HUES64 (cell line): ENCODE measurements at regions not wholly inside any gene's neighbourhood (a gene's known extent, or its start where the extent isn't known, plus 50 kb on each side); places are given as distances from the start of the nearest gene placed in this dataset.
"Not testable (repeated sequence)": the region's sequence is repeated elsewhere in the genome, so short reads cannot be mapped to it uniquely, and the experiment has no call there.

Source experiments
- H3K27ac ChIP-seq: 2 replicates; pipeline ENCODE4 v1.7.0; 2013; ENCODE audit warnings: low read depth, low read length, inconsistent platforms
- H3K27me3 ChIP-seq: 2 replicates; pipeline ENCODE4 v1.6.1; 2013; ENCODE audit warnings: mild to moderate bottlenecking, low read length; ENCODE audit not compliant: insufficient read depth
- H3K36me3 ChIP-seq: 2 replicates; pipeline ENCODE4 v1.6.1; 2013; ENCODE audit warnings: mild to moderate bottlenecking, low read length; ENCODE audit not compliant: insufficient read depth
- H3K4me1 ChIP-seq: 2 replicates; pipeline ENCODE4 v1.6.1; 2013; ENCODE audit warnings: mild to moderate bottlenecking, low read length, moderate library complexity; ENCODE audit not compliant: insufficient read depth
- H3K4me3 ChIP-seq: 2 replicates; pipeline ENCODE4 v1.5.1; 2013; ENCODE audit warnings: mild to moderate bottlenecking, low read length, moderate library complexity
- H3K9ac ChIP-seq: 2 replicates; pipeline ENCODE4 v1.6.1; 2013; ENCODE audit warnings: mild to moderate bottlenecking, low read depth, low read length
- H3K9me3 ChIP-seq: 2 replicates; pipeline ENCODE4 v1.6.1; 2013; ENCODE audit warnings: low read depth, low read length; ENCODE audit not compliant: insufficient read depth
- WGBS: fragments of 150-250, 120-280 bp; methylation state at CpG from one replicate; pipeline ENCODE4 v1.1.7; 2013; ENCODE audit warnings: missing lambda C conversion rate; 5-methylcytosine and 5-hydroxymethylcytosine counted together

GRCh38 chr14:83958359-83958758 lies 1571.6 kb upstream of the FLRT2 start:
- no peaks in the 10 kb centered on the region for H3K36me3 ChIP-seq
- no peak overlapping the region for H3K9ac ChIP-seq
- peaks cover 37% of the 10 kb centered on the region for H3K4me1 ChIP-seq
- H3K27me3 ChIP-seq, result peaks cover 36% of the 10 kb centered on the region
- H3K9me3 ChIP-seq, result no peaks in the 10 kb centered on the region
- 100% methylated on average over 1 of the region's 1 CpG for WGBS
- no peak overlapping the region for H3K4me3 ChIP-seq
- no peak overlapping the region for H3K27ac ChIP-seq

DNA sequence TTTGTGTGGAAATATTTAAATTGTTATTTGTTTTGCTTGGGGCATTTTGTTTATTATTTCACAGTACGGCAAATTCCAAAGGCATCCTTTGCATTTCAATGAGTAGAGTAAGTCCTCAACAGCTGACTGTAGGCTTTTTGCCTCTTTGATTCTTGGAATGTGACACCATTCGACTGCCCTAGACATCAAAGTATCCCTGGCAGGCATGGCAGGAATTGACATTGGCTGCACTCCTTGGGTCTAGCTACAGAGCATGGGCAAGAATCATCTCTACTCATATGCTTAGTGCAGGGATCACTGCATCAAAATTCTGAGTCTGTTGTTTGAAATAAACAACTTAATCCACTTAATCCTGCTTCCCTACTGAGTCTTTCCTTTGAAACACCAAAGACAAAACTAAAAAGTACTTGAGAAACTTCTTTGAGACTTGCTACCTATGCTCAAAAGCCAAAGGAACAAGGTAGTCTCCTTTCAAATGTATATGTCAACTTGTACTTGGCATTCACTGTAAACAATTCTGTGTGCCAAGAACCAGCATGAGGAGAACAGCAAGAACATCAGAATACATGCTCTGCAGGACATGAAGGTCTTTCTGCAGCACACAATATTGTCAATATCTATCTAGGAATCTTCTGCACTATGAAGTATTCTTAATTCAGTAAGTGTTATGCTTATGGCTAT lies 1569.0 kb upstream of the FLRT2 start:
- WGBS, result 9% methylated on average over 2 of the region's 2 CpGs
- Histone ChIP-seq H3K36me3 (no peaks in the 10 kb centered on the region), H3K27me3 (peaks cover 22% of the 10 kb centered on the region), H3K4me1 (peaks cover 37% of the 10 kb centered on the region), H3K9me3 (no peaks in the 10 kb centered on the region), H3K4me3 (no peak overlapping the region), H3K9ac (no peak overlapping the region), H3K27ac (peak overlapping the region; percentile 46; the same call in 1 of the 2 replicates)

DNA sequence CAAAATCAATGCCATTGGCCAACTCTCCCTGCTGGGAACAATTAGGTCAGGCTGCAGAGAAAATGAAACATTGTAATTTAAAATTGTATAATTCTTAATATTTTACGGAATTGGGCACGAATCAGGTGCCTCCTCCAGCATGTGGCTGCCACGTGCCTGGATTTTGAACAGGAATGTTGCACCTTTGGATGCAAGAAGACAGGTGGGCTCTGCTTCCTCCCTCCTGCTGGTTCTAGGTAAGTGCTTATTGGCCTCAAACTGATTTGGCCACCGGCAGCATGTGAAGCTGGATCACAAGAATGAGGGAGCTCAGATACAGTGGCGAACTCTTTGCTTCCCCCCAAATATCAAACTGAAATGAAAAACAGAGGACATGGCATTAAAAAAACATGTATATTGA lies 1559.9 kb upstream of the FLRT2 start:
- no peaks in the 10 kb centered on the region for H3K27me3 ChIP-seq
- no peak overlapping the region for H3K27ac ChIP-seq
- no peak overlapping the region for H3K4me3 ChIP-seq
- H3K36me3 ChIP-seq, result no peaks in the 10 kb centered on the region
- 90% methylated on average over 4 of the region's 5 CpGs for WGBS
- H3K4me1 ChIP-seq, result no peaks in the 10 kb centered on the region
- no peaks in the 10 kb centered on the region for H3K9me3 ChIP-seq
- no peak overlapping the region for H3K9ac ChIP-seq

DNA sequence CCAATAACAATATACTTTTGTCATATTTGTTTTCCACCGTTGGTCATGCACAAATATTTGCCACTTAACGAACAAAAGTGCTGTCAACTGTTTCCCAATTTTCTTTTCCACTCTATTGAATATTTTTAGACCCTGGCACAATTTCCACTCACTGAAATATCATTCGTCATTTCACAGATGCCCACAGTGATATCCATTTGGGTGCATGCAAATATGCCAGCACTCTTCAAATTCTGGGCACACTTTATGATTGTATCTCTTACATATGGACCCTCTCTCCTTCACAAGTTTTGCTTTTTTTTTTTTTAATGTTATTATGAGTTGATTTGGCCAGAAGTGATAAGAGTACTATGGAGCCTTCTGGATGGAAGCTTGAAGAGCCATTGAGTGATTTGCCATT lies 1557.3 kb upstream of the FLRT2 start:
- Histone ChIP-seq H3K4me1 (peaks cover 4% of the 10 kb centered on the region; the same call in 1 of the 2 replicates), H3K36me3 (no peaks in the 10 kb centered on the region), H3K27ac (no peak overlapping the region), H3K9ac (no peak overlapping the region), H3K9me3 (no peaks in the 10 kb centered on the region), H3K4me3 (no peak overlapping the region), H3K27me3 (no peaks in the 10 kb centered on the region)
- WGBS, result 91% methylated on average over 3 of the region's 3 CpGs

- Histone ChIP-seq H3K9me3 (no peaks in the 10 kb centered on the region), H3K36me3 (no peaks in the 10 kb centered on the region), H3K4me1 (peaks cover 4% of the 10 kb centered on the region; the same call in 1 of the 2 replicates), H3K27ac (no peak overlapping the region), H3K27me3 (no peaks in the 10 kb centered on the region), H3K4me3 (no peak overlapping the region), H3K9ac (no peak overlapping the region)
- 96% methylated on average over 4 of the region's 5 CpGs for WGBS
Measured at GRCh38 chr14:83974647-83975163, 1555.2 kb upstream of the FLRT2 start.

- H3K27ac ChIP-seq, result no peak overlapping the region
- no peak overlapping the region for H3K9ac ChIP-seq
- peaks cover 4% of the 10 kb centered on the region; the same call in 1 of the 2 replicates for H3K4me1 ChIP-seq
- H3K36me3 ChIP-seq, result no peaks in the 10 kb centered on the region
- H3K4me3 ChIP-seq, result no peak overlapping the region
- no peaks in the 10 kb centered on the region for H3K9me3 ChIP-seq
- 96% methylated on average over 2 of the region's 2 CpGs for whole genome bisulfite sequencing
- no peaks in the 10 kb centered on the region for H3K27me3 ChIP-seq
Measured at GRCh38 chr14:83975435-83975834, 1554.5 kb upstream of the FLRT2 start.

GRCh38 chr14:83975841-83976770 lies 1553.8 kb upstream of the FLRT2 start:
- Histone ChIP-seq H3K9ac (no peak overlapping the region), H3K9me3 (no peaks in the 10 kb centered on the region), H3K4me3 (no peak overlapping the region), H3K27me3 (no peaks in the 10 kb centered on the region), H3K36me3 (no peaks in the 10 kb centered on the region), H3K4me1 (peaks cover 4% of the 10 kb centered on the region; the same call in 1 of the 2 replicates), H3K27ac (no peak overlapping the region)
- WGBS, result 94% methylated on average over 3 of the region's 7 CpGs

DNA sequence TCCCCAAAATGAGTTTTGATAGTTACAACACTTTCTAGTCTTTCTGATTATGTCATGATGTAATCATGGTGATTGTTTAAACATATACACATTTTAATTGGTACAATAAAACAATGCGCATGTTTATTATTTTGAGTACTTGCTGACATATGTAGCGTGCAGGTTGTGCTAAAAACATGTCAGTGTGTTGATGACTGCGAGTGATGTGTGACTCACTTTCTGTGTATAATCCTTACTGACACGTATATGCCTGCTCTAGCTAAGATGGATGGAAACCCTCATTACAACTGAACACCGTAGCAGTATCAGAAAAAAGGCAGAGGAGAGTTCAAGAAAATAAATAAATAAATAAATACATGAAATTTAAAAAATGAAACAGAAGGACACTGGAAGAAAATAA lies 1552.4 kb upstream of the FLRT2 start:
- WGBS, result 95% methylated on average over 4 of the region's 5 CpGs
- H3K4me1 ChIP-seq, result peaks cover 4% of the 10 kb centered on the region; the same call in 1 of the 2 replicates
- no peak overlapping the region for H3K9ac ChIP-seq
- no peaks in the 10 kb centered on the region for H3K36me3 ChIP-seq
- no peaks in the 10 kb centered on the region for H3K27me3 ChIP-seq
- no peak overlapping the region for H3K4me3 ChIP-seq
- H3K27ac ChIP-seq, result no peak overlapping the region
- no peaks in the 10 kb centered on the region for H3K9me3 ChIP-seq

GRCh38 chr14:83981676-83982258 lies 1548.2 kb upstream of the FLRT2 start:
- H3K9me3 ChIP-seq, H3K9ac ChIP-seq, H3K27me3 ChIP-seq, H3K4me1 ChIP-seq, H3K4me3 ChIP-seq, H3K27ac ChIP-seq, H3K36me3 ChIP-seq: not testable (repeated sequence)
- 85% methylated on average over 2 of the region's 3 CpGs for WGBS

GRCh38 chr14:83988275-83988674 lies 1541.7 kb upstream of the FLRT2 start:
- Histone ChIP-seq H3K36me3 (no peaks in the 10 kb centered on the region), H3K27ac (no peak overlapping the region), H3K4me1 (no peaks in the 10 kb centered on the region), H3K4me3 (no peak overlapping the region), H3K9ac (no peak overlapping the region), H3K9me3 (no peaks in the 10 kb centered on the region), H3K27me3 (no peaks in the 10 kb centered on the region)
- WGBS, result 89% methylated on average over 3 of the region's 3 CpGs

- Histone ChIP-seq H3K27ac (no peak overlapping the region), H3K9me3 (no peaks in the 10 kb centered on the region), H3K36me3 (no peaks in the 10 kb centered on the region), H3K27me3 (no peaks in the 10 kb centered on the region), H3K4me3 (no peak overlapping the region), H3K4me1 (no peaks in the 10 kb centered on the region), H3K9ac (no peak overlapping the region)
- WGBS, result 93% methylated on average over 2 of the region's 3 CpGs
Measured at GRCh38 chr14:83991666-83992065, 1538.3 kb upstream of the FLRT2 start.
